DND-41 (cell line): ENCODE measurements at regions not wholly inside any gene's neighbourhood (a gene's known extent, or its start where the extent isn't known, plus 50 kb on each side); places are given as distances from the start of the nearest gene placed in this dataset.

Experiments used
- CTCF ChIP-seq: IDR thresholded peaks from 2 replicates; pipeline ENCODE4 v1.5.1; 2012; ENCODE audit warnings: borderline replicate concordance, low read length, moderate library complexity, mild to moderate bottlenecking; ENCODE audit not compliant: poor library complexity, severe bottlenecking; ENCODE audit errors: extremely low read depth
- EZH2 ChIP-seq: IDR thresholded peaks from 3 replicates; pipeline ENCODE4 v1.6.1; 2012; ENCODE audit warnings: borderline replicate concordance, low read depth, mild to moderate bottlenecking, moderate library complexity, low read length, inconsistent platforms; ENCODE audit not compliant: severe bottlenecking

GRCh38 chr1:221217029-221217428, 337.8 kb downstream of the HLX start:
- TF ChIP-seq CTCF (no peak), EZH2 (no peak)
